ENCODE measurements at regions not wholly inside any gene's neighbourhood (a gene's known extent, or its start where the extent isn't known, plus 50 kb on each side); places are given as distances from the start of the nearest gene placed in this dataset.

DNA sequence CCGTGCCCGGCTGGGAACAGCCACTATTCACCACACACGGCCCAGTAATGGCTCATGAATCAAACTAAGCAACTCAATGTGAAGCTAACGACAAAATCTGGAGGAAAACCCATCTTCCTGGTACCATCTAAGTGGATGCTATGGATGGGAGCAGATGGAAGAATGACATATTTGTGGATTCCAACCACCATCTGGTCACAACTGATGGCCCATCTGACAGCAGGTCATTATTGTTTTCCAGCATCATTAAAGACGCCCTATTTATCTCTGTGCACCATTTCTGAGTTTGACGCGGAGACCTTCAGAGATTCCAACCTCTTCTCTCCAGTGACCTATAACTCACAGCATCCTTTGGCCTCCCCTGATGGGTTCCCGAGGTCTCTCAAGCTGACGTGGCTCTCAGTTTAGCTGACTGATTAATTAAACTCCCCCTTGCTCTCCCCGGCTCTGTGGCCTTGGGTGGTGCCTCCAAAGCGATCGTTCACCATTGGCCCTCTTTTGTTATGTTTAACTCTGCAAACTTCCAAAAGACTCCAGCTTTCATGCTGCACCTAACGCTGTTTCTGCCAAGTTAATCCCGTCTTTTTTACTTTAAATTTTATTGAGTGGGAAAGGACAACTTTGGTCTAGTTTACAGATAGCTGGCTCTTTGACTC lies 1514.4 kb downstream of the BRD1 start:
- H3K36me3 Mint-ChIP-seq (ENCODE audit: low read depth) = peaks cover 4% of the 10 kb centered on the region
- H3K9me3 Mint-ChIP-seq = peaks cover 23% of the 10 kb centered on the region
- peaks cover 20% of the 10 kb centered on the region for H3K4me1 Mint-ChIP-seq
- H3K4me3 Mint-ChIP-seq = no peak overlapping the region
- TF ChIP-seq, protein P1, sequence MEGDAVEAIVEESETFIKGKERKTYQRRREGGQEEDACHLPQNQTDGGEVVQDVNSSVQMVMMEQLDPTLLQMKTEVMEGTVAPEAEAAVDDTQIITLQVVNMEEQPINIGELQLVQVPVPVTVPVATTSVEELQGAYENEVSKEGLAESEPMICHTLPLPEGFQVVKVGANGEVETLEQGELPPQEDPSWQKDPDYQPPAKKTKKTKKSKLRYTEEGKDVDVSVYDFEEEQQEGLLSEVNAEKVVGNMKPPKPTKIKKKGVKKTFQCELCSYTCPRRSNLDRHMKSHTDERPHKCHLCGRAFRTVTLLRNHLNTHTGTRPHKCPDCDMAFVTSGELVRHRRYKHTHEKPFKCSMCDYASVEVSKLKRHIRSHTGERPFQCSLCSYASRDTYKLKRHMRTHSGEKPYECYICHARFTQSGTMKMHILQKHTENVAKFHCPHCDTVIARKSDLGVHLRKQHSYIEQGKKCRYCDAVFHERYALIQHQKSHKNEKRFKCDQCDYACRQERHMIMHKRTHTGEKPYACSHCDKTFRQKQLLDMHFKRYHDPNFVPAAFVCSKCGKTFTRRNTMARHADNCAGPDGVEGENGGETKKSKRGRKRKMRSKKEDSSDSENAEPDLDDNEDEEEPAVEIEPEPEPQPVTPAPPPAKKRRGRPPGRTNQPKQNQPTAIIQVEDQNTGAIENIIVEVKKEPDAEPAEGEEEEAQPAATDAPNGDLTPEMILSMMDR (IDR thresholded peaks at IDR 0.05; ENCODE audit: unreplicated experiment in 3 of 3) = no peak
- peak overlapping the region in 2 of 3 experiments; percentile 12 to 80 for H3K27ac Mint-ChIP-seq
- H3K27me3 Mint-ChIP-seq (ENCODE audit: low read depth) = peaks cover 17% of the 10 kb centered on the region

DNA sequence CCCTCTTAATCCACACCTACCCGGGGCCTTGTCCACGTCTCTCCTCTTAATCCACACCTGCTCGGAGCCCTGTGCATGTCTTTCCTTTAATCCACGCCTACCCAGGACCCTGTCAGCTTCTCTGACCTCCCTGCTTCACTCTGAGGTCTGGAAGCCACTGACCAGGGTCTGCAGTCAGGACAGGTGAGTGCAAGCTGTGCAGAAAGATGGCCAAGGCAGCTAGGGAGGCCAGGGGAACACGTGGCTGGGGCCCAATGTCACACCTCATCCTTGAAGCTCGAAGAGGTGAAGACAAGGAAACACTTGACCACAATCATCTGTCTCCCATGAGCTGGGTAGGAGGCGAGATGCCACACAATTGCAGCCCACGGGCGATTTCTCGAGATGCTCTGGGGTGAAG lies 1516.9 kb downstream of the BRD1 start:
- peaks cover 23% of the 10 kb centered on the region for H3K9me3 Mint-ChIP-seq
- peaks cover 4% of the 10 kb centered on the region for H3K36me3 Mint-ChIP-seq (ENCODE audit: low read depth)
- H3K27ac Mint-ChIP-seq = no peak overlapping the region
- peaks cover 19% of the 10 kb centered on the region for H3K27me3 Mint-ChIP-seq (ENCODE audit: low read depth)
- H3K4me3 Mint-ChIP-seq = no peak overlapping the region
- TF ChIP-seq, protein P1 (IDR thresholded peaks at IDR 0.05; ENCODE audit: unreplicated experiment in 3 of 3) = no peak
- H3K4me1 Mint-ChIP-seq = peaks cover 28% of the 10 kb centered on the region

GRCh38 chr22:48310289-48310688 lies 1517.4 kb downstream of the BRD1 start:
- TF ChIP-seq, protein P1 (IDR thresholded peaks at IDR 0.05; ENCODE audit: unreplicated experiment in 3 of 3) = no peak
- Mint-ChIP-seq H3K4me1 (peaks cover 28% of the 10 kb centered on the region), H3K36me3 (ENCODE audit: low read depth) (peaks cover 4% of the 10 kb centered on the region), H3K4me3 (no peak overlapping the region), H3K27me3 (ENCODE audit: low read depth) (peaks cover 19% of the 10 kb centered on the region), H3K9me3 (peaks cover 23% of the 10 kb centered on the region), H3K27ac (peak overlapping the region; percentile 11 to 77 (median 36))

GRCh38 chr22:48309836-48310235 lies 1517.8 kb downstream of the BRD1 start:
- Mint-ChIP-seq H3K36me3 (ENCODE audit: low read depth) (peaks cover 4% of the 10 kb centered on the region), H3K27me3 (ENCODE audit: low read depth) (peaks cover 23% of the 10 kb centered on the region), H3K9me3 (peaks cover 23% of the 10 kb centered on the region), H3K4me3 (no peak overlapping the region), H3K27ac (peak overlapping the region; percentile 11 to 77 (median 36)), H3K4me1 (peaks cover 28% of the 10 kb centered on the region)
- TF ChIP-seq, protein P1 (IDR thresholded peaks at IDR 0.05; ENCODE audit: unreplicated experiment in 3 of 3) = no peak

DNA sequence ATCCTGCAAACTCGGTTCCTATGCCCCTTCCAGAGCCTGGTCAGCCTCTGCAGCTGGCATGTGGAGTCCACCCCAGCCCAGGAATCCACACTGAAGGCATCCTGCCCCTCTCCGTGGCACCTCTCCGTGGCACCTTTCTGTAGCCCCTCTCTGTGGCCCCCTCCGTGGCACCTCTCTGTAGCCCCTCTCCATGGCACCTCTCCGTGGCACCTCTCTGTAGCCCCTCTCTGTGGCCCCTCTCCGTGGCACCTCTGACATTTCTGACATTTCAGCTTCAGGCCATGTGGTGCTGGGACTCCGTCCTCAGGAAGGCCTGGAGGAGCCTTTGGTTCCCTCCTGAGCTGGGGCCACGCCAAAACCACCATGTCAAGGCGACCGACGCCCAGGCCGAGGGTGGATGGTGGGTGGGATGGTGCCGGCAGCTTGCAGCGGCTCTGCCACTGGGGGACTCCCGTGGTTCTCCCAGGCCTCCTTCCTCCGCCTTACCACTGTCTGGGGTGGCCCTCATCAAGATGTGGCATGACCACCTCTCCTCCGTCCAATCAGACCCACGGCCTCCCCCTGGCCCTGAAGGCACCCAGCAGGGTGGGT lies 1518.5 kb downstream of the BRD1 start:
- H3K36me3 Mint-ChIP-seq (ENCODE audit: low read depth) = peaks cover 4% of the 10 kb centered on the region
- peaks cover 28% of the 10 kb centered on the region for H3K4me1 Mint-ChIP-seq
- H3K4me3 Mint-ChIP-seq = no peak overlapping the region
- peaks cover 23% of the 10 kb centered on the region for H3K9me3 Mint-ChIP-seq
- peak overlapping the region; percentile 11 to 77 (median 36) for H3K27ac Mint-ChIP-seq
- peaks cover 23% of the 10 kb centered on the region for H3K27me3 Mint-ChIP-seq (ENCODE audit: low read depth)
- TF ChIP-seq, protein P1 (IDR thresholded peaks at IDR 0.05; ENCODE audit: unreplicated experiment in 3 of 3) = no peak

DNA sequence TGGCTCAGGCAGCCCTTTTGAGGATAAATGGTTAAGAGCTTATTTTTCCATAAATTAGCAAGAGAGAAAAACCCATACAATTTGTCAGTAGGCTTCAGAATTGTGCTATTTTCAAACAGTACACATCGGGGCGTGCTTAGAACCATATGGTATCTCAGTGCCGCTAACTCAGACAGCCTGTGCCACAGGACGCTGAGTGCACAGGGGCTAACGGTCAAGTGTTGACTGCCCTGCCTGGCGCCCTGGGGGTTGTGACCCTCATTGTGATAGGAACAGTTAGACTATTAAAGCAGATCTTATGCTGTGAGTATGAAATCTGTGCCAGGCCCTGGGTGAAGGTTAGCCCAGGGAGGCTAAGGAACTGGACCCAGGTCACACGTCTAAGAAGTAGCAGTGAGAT lies 1519.7 kb downstream of the BRD1 start:
- H3K27me3 Mint-ChIP-seq (ENCODE audit: low read depth) = peaks cover 22% of the 10 kb centered on the region
- H3K9me3 Mint-ChIP-seq = peaks cover 14% of the 10 kb centered on the region
- TF ChIP-seq, protein P1 (IDR thresholded peaks at IDR 0.05; ENCODE audit: unreplicated experiment in 3 of 3) = no peak
- peak overlapping the region; percentile 31 to 78 (median 58) for H3K27ac Mint-ChIP-seq
- H3K4me1 Mint-ChIP-seq = peaks cover 17% of the 10 kb centered on the region
- H3K4me3 Mint-ChIP-seq = no peak overlapping the region
- H3K36me3 Mint-ChIP-seq (ENCODE audit: low read depth) = no peaks in the 10 kb centered on the region

Data from nephron (organoid).